SU-DHL-6 (cell line): ENCODE measurements at regions not wholly inside any gene's neighbourhood (a gene's known extent, or its start where the extent isn't known, plus 50 kb on each side); places are given as distances from the start of the nearest gene placed in this dataset.

ENCODE experiments used
- H2AFZ ChIP-seq: fragments of 200-600 bp; sonication (generic); 2 replicates; pipeline ENCODE4 v1.6.1; 2014; ENCODE audit warnings: low read depth, mild to moderate bottlenecking, moderate library complexity, mixed read lengths, antibody characterized with exemption, low read length; ENCODE audit not compliant: severe bottlenecking
- H3F3A ChIP-seq: fragments of 200-600 bp; shearing (Covaris generic); 2 replicates; pipeline ENCODE4 v1.6.0; 2016; ENCODE audit warnings: antibody characterized with exemption, mild to moderate bottlenecking; ENCODE audit not compliant: insufficient read depth
- H3K27ac ChIP-seq: fragments of 200-600 bp; sonication (generic); 2 replicates; pipeline ENCODE4 v1.5.1; 2016; ENCODE audit warnings: low read depth, mild to moderate bottlenecking, low read length, moderate library complexity, mixed read lengths
- H3K27me3 ChIP-seq: fragments of 200-600 bp; sonication (generic), shearing (Covaris generic); 2 replicates; pipeline ENCODE4 v1.6.0; 2014; ENCODE audit warnings: mild to moderate bottlenecking, low read length
- H3K36me3 ChIP-seq: fragments of 200-600 bp; sonication (generic); 2 replicates; pipeline ENCODE4 v1.6.1; 2014; ENCODE audit warnings: mild to moderate bottlenecking, low read length, mixed read lengths
- H3K4me2 ChIP-seq: fragments of 300-600, 200-600 bp; shearing (Covaris generic), sonication (generic); 2 replicates; pipeline ENCODE4 v1.6.0; 2014; ENCODE audit warnings: low read length, low read depth, mild to moderate bottlenecking; ENCODE audit not compliant: poor library complexity, severe bottlenecking
- H3K4me3 ChIP-seq: fragments of 200-600 bp; sonication (generic); 2 replicates; pipeline ENCODE4 v1.5.1; 2014; ENCODE audit warnings: antibody characterized with exemption, low read length, mild to moderate bottlenecking, mixed read lengths; ENCODE audit not compliant: insufficient read depth, poor library complexity, severe bottlenecking
- H3K79me2 ChIP-seq: fragments of 200-600 bp; sonication (generic); 2 replicates; pipeline ENCODE4 v1.6.1; 2014; ENCODE audit warnings: mild to moderate bottlenecking, low read length, moderate library complexity; ENCODE audit not compliant: insufficient read depth
- H3K9ac ChIP-seq: fragments of 200-600 bp; sonication (generic); 2 replicates; pipeline ENCODE4 v1.7.0; 2014; ENCODE audit warnings: mild to moderate bottlenecking, low read length
- H3K9me2 ChIP-seq: fragments of 200-600 bp; sonication (generic); replicated peaks from 2 replicates; pipeline ENCODE4 v1.6.1; 2014; ENCODE audit warnings: low read length; ENCODE audit not compliant: insufficient read depth
- H3K9me3 ChIP-seq: fragments of 200-600 bp; sonication (generic); 2 replicates; pipeline ENCODE4 v1.6.1; 2014; ENCODE audit warnings: low read length, mixed read lengths; ENCODE audit not compliant: insufficient read depth
- H4K20me1 ChIP-seq: fragments of 200-600 bp; sonication (generic); 2 replicates; pipeline ENCODE4 v1.6.1; 2014; ENCODE audit warnings: low read depth, mild to moderate bottlenecking, antibody characterized with exemption, low read length, moderate library complexity, mixed read lengths
- EZH2phosphoT487 ChIP-seq: fragments of 200-600 bp; sonication (generic), shearing (Covaris generic); conservative IDR thresholded peaks from 2 replicates; pipeline ENCODE4 v1.6.1; 2018; ENCODE audit warnings: mild to moderate bottlenecking, antibody characterized with exemption, low read length, moderate library complexity, mixed read lengths
- TF ChIP-seq, protein P1 (sequence below): fragments of 200-600 bp; sonication (generic); IDR thresholded peaks from one replicate; pipeline ENCODE4 v1.5.1; 2017; ENCODE audit warnings: antibody characterized with exemption, mild to moderate bottlenecking, low read length, moderate library complexity; ENCODE audit not compliant: insufficient read depth, poor library complexity, severe bottlenecking

DNA sequence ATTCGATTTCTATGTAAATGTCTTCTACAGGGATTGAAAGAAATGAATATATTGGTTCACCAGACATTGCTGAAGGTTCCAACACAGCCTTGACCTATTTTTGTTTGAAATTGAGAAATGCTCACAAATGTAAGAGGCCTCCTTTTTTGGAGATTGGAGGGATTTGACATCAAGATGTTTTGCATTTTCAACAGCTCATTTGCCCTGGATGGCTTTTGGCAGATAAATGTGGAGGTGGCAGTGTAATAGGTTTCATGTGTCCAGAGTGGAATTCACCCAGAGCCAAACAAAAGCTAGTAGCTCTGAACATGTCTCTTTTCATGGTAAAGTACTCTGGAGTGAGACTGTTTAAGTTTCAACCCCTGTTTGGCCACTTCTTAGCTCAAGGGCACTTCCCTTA lies 77.3 kb downstream of the PALM2AKAP2 start:
- H3K4me3 ChIP-seq: no peak overlapping the region
- no peak overlapping the region for H2AFZ ChIP-seq
- H3K9ac ChIP-seq: no peak overlapping the region
- H4K20me1 ChIP-seq: no peaks in the 10 kb centered on the region
- no peaks in the 10 kb centered on the region for H3K9me3 ChIP-seq
- H3K36me3 ChIP-seq: no peaks in the 10 kb centered on the region
- TF ChIP-seq, protein P1, sequence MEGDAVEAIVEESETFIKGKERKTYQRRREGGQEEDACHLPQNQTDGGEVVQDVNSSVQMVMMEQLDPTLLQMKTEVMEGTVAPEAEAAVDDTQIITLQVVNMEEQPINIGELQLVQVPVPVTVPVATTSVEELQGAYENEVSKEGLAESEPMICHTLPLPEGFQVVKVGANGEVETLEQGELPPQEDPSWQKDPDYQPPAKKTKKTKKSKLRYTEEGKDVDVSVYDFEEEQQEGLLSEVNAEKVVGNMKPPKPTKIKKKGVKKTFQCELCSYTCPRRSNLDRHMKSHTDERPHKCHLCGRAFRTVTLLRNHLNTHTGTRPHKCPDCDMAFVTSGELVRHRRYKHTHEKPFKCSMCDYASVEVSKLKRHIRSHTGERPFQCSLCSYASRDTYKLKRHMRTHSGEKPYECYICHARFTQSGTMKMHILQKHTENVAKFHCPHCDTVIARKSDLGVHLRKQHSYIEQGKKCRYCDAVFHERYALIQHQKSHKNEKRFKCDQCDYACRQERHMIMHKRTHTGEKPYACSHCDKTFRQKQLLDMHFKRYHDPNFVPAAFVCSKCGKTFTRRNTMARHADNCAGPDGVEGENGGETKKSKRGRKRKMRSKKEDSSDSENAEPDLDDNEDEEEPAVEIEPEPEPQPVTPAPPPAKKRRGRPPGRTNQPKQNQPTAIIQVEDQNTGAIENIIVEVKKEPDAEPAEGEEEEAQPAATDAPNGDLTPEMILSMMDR: no peak
- no peak for TF ChIP-seq EZH2phosphoT487
- no peak overlapping the region for H3K27ac ChIP-seq
- no peaks in the 10 kb centered on the region for H3K79me2 ChIP-seq
- no peaks in the 10 kb centered on the region for H3K27me3 ChIP-seq
- no peaks in the 10 kb centered on the region for H3K9me2 ChIP-seq
- no peaks in the 10 kb centered on the region for H3F3A ChIP-seq
- H3K4me2 ChIP-seq: no peak overlapping the region

- H3K4me3 ChIP-seq: no peak overlapping the region
- H3K9me2 ChIP-seq: no peaks in the 10 kb centered on the region
- no peaks in the 10 kb centered on the region for H3K36me3 ChIP-seq
- H3K9ac ChIP-seq: no peak overlapping the region
- no peaks in the 10 kb centered on the region for H3K79me2 ChIP-seq
- no peaks in the 10 kb centered on the region for H3F3A ChIP-seq
- H3K27ac ChIP-seq: no peak overlapping the region
- H4K20me1 ChIP-seq: no peaks in the 10 kb centered on the region
- H3K27me3 ChIP-seq: no peaks in the 10 kb centered on the region
- H3K9me3 ChIP-seq: no peaks in the 10 kb centered on the region
- H2AFZ ChIP-seq: no peak overlapping the region
- H3K4me2 ChIP-seq: no peak overlapping the region
- TF ChIP-seq, protein P1: peak; percentile 32
- TF ChIP-seq EZH2phosphoT487: no peak
These were observed 79.4 kb downstream of the PALM2AKAP2 start for GRCh38 chr9:109859447-109859846.

GRCh38 chr9:109860521-109860920 lies 80.5 kb downstream of the PALM2AKAP2 start:
- Histone ChIP-seq H3K9me3 (no peaks in the 10 kb centered on the region), H2AFZ (no peak overlapping the region), H3K4me3 (no peak overlapping the region), H3K4me2 (no peak overlapping the region), H3K36me3 (no peaks in the 10 kb centered on the region), H3F3A (no peaks in the 10 kb centered on the region), H3K27ac (no peak overlapping the region), H3K9me2 (no peaks in the 10 kb centered on the region), H4K20me1 (no peaks in the 10 kb centered on the region), H3K27me3 (no peaks in the 10 kb centered on the region), H3K79me2 (no peaks in the 10 kb centered on the region), H3K9ac (no peak overlapping the region)
- TF ChIP-seq, protein P1: no peak
- no peak for TF ChIP-seq EZH2phosphoT487

DNA sequence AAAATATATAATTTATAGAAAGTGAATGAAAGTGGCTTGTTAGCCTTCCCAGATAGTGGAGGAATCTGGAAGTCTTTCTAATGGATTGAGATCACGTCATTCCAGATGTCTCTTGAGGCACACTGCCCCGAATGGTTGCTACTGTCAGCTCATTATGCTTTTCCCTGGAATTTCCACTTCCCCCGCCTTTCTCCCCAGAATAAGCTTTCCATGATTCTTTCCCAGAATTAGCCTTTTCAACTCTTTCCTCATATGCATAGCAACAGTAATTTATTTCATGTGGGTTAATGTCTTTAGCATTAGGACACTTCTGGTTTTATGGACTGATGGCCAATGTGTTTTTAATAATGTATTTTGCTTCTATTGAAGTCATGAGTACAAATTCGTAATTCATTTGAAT lies 81.5 kb downstream of the PALM2AKAP2 start:
- Histone ChIP-seq H4K20me1 (no peaks in the 10 kb centered on the region), H3K27me3 (no peaks in the 10 kb centered on the region), H3K27ac (no peak overlapping the region), H3K9me2 (no peaks in the 10 kb centered on the region), H3K4me3 (no peak overlapping the region), H3K36me3 (no peaks in the 10 kb centered on the region), H3K4me2 (no peak overlapping the region), H2AFZ (no peak overlapping the region), H3K9ac (no peak overlapping the region), H3K79me2 (no peaks in the 10 kb centered on the region), H3K9me3 (no peaks in the 10 kb centered on the region), H3F3A (no peaks in the 10 kb centered on the region)
- TF ChIP-seq, protein P1: no peak
- no peak for TF ChIP-seq EZH2phosphoT487
